ENCODE measurements at regions not wholly inside any gene's neighbourhood (a gene's known extent, or its start where the extent isn't known, plus 50 kb on each side); places are given as distances from the start of the nearest gene placed in this dataset.

- no peaks in the 10 kb centered on the region for H3K4me1 Mint-ChIP-seq (ENCODE audit: low read depth)
- DNase-seq (ENCODE audit: low spot score, unreplicated experiment): no peak
- H3K4me3 Mint-ChIP-seq (ENCODE audit: low read depth): no peak overlapping the region
- peaks cover 59% of the 10 kb centered on the region for H3K27me3 Mint-ChIP-seq
- TF ChIP-seq CTCF (IDR thresholded peaks at IDR 0.05; ENCODE audit: unreplicated experiment): no peak
- H3K27ac Mint-ChIP-seq: no peak overlapping the region
- peaks cover 8% of the 10 kb centered on the region for H3K9me3 Mint-ChIP-seq (ENCODE audit: low read depth)
- no peaks in the 10 kb centered on the region for H3K36me3 Mint-ChIP-seq (ENCODE audit: insufficient read depth)
These were observed 245.0 kb downstream of the TEX29 start for GRCh38 chr13:111565400-111565799.

- peaks cover 53% of the 10 kb centered on the region for H3K27me3 Mint-ChIP-seq
- TF ChIP-seq CTCF (IDR thresholded peaks at IDR 0.05; ENCODE audit: unreplicated experiment): no peak
- H3K4me1 Mint-ChIP-seq (ENCODE audit: low read depth): no peaks in the 10 kb centered on the region
- H3K27ac Mint-ChIP-seq: peak overlapping the region; percentile 35
- DNase-seq (ENCODE audit: low spot score, unreplicated experiment): no peak
- no peak overlapping the region for H3K4me3 Mint-ChIP-seq (ENCODE audit: low read depth)
- H3K36me3 Mint-ChIP-seq (ENCODE audit: insufficient read depth): no peaks in the 10 kb centered on the region
- peaks cover 8% of the 10 kb centered on the region for H3K9me3 Mint-ChIP-seq (ENCODE audit: low read depth)
These were observed 246.1 kb downstream of the TEX29 start for GRCh38 chr13:111566567-111566966.

DNA sequence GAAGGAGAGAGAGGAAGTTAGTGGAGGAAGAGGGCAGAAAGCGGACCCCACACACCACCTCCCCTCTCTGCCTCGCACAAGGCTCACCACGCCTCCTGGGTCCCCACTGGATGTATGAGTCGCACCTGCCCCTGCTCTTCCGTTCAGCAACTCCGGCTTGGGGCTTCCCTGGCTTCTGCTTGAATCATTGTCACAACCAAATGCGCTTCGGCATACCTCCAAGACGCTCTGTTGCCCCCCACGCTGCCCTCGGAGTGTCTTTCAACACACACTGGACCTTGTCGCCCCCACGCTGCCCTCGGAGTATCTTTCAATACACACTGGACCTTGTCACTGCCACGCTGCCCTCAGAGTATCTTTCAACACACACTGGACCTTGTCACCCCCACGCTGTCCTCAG, 247.2 kb downstream of the TEX29 start:
- H3K4me1 Mint-ChIP-seq (ENCODE audit: low read depth): no peaks in the 10 kb centered on the region
- no peak for TF ChIP-seq CTCF (IDR thresholded peaks at IDR 0.05; ENCODE audit: unreplicated experiment)
- H3K27ac Mint-ChIP-seq: no peak overlapping the region
- H3K36me3 Mint-ChIP-seq (ENCODE audit: insufficient read depth): no peaks in the 10 kb centered on the region
- H3K27me3 Mint-ChIP-seq: peaks cover 45% of the 10 kb centered on the region
- H3K9me3 Mint-ChIP-seq (ENCODE audit: low read depth): peaks cover 8% of the 10 kb centered on the region
- no peak overlapping the region for H3K4me3 Mint-ChIP-seq (ENCODE audit: low read depth)
- DNase-seq (ENCODE audit: low spot score, unreplicated experiment): no peak

GRCh38 chr13:111568290-111568689, 247.8 kb downstream of the TEX29 start:
- H3K9me3 Mint-ChIP-seq (ENCODE audit: low read depth): peaks cover 8% of the 10 kb centered on the region
- H3K27me3 Mint-ChIP-seq: peaks cover 42% of the 10 kb centered on the region
- no peak overlapping the region for H3K4me3 Mint-ChIP-seq (ENCODE audit: low read depth)
- H3K4me1 Mint-ChIP-seq (ENCODE audit: low read depth): peaks cover 3% of the 10 kb centered on the region
- H3K27ac Mint-ChIP-seq: no peak overlapping the region
- no peak for TF ChIP-seq CTCF (IDR thresholded peaks at IDR 0.05; ENCODE audit: unreplicated experiment)
- no peaks in the 10 kb centered on the region for H3K36me3 Mint-ChIP-seq (ENCODE audit: insufficient read depth)
- no peak for DNase-seq (ENCODE audit: low spot score, unreplicated experiment)

GRCh38 chr13:111570911-111571310, 250.5 kb downstream of the TEX29 start:
- peaks cover 22% of the 10 kb centered on the region for H3K9me3 Mint-ChIP-seq (ENCODE audit: low read depth)
- peaks cover 3% of the 10 kb centered on the region for H3K4me1 Mint-ChIP-seq (ENCODE audit: low read depth)
- no peak for DNase-seq (ENCODE audit: low spot score, unreplicated experiment)
- H3K27ac Mint-ChIP-seq: no peak overlapping the region
- TF ChIP-seq CTCF (IDR thresholded peaks at IDR 0.05; ENCODE audit: unreplicated experiment): no peak
- H3K36me3 Mint-ChIP-seq (ENCODE audit: insufficient read depth): peaks cover 4% of the 10 kb centered on the region
- H3K27me3 Mint-ChIP-seq: peaks cover 27% of the 10 kb centered on the region
- no peak overlapping the region for H3K4me3 Mint-ChIP-seq (ENCODE audit: low read depth)

All from progenitor cell of endocrine pancreas (in vitro differentiated cells).